Stimulated activated naive CD8-positive, alpha-beta T cell treated with anti-CD3 and anti-CD28 coated beads, Interleukin-15, Interleukin-2, amounts not matched to agents 100 U/mL and 50 U/mL, for 24 hours (primary cell): ENCODE measurements at regions not wholly inside any gene's neighbourhood (a gene's known extent, or its start where the extent isn't known, plus 50 kb on each side); places are given as distances from the start of the nearest gene placed in this dataset.
A peak's percentile ranks its signal among the peaks of the same experiment; 100 is the strongest.
"Not testable (repeated sequence)": the region's sequence is repeated elsewhere in the genome, so short reads cannot be mapped to it uniquely, and the experiment has no call there.

Experiments
- ATAC-seq: fragments of 150-1000 bp; cut with Tn5 transposase; one replicate; pipeline ENCODE4 v1.10.0; 2021
- DNase-seq: peaks from one replicate; pipeline ENCODE4 v3.0.0; 2021

- DNase-seq: peak; percentile 3
- not testable (repeated sequence) for ATAC-seq
Observed at GRCh38 chr4:188738290-188738689, 599.0 kb downstream of the TRIML1 start.

DNA sequence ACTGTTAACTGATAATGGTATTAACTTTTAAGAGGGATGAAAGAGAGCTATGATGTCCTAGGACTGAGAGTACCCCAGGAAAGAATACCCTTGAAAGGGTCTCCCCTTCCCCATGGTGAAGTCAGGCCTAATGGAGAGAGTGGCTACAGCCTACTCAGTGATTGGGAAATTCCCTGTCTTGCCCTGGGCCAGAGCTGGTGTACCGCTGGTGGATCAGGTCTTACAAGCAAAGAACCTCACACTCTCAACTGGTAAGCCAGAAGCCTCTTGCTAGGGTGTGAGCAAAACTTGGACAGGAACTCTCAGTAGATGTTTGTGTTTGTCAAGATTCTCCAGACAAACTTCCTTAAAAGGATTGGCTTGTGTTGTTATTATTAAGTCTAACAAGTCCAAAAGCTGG lies 600.9 kb downstream of the TRIML1 start:
- DNase-seq, ATAC-seq: not testable (repeated sequence)

GRCh38 chr4:188740791-188741190 lies 601.5 kb downstream of the TRIML1 start:
- ATAC-seq: peak; percentile 36

GRCh38 chr4:188754372-188755002 lies 615.2 kb downstream of the TRIML1 start:
- ATAC-seq: no peak
- DNase-seq: no peak

More at GRCh38 chr4:188740791-188741190, 601.5 kb downstream of the TRIML1 start:
- DNase-seq: not testable (repeated sequence)

GRCh38 chr4:188767496-188767895 lies 628.3 kb downstream of the TRIML1 start:
- ATAC-seq (no peak), DNase-seq (no peak)

DNA sequence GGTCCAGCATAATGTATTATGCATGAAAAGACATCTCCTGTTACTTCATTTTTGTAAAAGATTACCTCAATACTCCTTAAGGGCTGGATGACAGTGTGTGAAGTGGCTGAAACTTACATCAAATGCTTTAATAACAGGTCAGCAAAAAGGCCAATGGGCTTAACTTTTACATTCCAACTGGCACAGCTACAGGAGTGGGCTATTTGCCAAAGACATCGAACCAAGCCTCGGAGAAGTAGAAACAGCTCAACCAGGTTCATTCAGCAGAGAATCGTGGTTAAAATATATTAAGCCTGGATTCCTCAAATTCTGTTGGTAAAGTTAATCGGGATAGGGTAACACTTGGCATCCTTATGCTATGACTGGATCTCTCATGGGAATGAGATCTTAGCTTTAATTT lies 639.7 kb downstream of the TRIML1 start:
- DNase-seq: no peak
- ATAC-seq: no peak

DNA sequence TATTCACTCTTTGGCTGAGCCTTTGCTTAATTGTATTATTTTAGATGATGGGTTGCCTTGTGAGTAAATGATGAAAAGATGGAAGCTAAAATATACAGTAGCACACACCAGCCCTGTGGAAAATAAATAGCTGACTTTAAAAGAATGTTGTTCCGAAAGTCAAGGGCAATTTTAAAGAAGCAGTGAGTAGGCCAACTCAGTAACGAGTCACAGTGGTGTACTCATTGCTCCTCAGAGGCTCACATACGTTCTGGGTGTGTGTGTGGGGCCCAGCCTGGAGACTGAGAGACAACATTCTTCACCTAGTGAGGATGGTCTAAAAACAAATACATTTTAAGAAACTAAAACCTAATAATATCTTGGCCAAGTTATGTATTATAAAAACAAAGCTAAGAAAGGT lies 640.3 kb downstream of the TRIML1 start:
- no peak for DNase-seq
- no peak for ATAC-seq

- DNase-seq: no peak
- no peak for ATAC-seq
Observed at GRCh38 chr4:188780028-188780427, 640.8 kb downstream of the TRIML1 start.

GRCh38 chr4:188780686-188781085 lies 641.4 kb downstream of the TRIML1 start:
- ATAC-seq (no peak), DNase-seq (no peak)

DNA sequence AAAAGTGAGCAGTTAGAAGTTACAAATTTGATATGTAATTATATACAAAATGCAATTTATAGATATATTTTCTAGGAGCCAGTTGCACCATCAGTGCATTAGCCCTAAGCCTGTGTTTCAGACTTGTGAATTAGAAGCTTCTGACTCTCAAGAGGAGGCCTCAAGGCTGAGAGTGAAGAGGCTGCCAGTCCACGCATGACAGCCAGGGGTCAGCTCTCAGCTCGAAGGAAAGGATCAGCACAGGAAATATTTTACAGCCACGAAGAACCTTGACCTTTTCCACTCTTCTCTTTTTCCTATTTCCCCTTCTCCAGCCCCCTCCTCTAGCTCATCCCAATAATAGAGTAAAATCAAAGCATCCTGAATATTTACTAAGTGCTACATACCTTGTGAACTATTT lies 642.4 kb downstream of the TRIML1 start:
- no peak for ATAC-seq
- DNase-seq: no peak

DNA sequence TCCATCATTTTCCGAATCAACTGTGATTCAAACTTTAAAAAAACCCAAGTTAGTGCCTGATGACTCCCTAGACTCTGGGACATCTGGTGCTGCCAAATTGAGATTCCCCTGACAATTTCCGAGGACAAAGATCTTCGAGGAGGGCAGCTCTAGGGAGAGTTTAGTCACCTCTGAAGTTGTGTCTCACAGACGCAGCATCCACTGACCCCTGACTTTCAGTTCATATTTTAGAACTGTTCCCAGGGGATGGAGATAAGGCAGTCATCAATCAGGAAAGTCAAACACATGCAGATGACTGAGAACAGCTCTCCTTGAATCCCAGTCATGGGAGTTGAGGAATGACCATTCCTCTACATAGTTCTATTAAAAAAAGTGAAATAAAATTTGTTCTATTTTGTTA lies 643.9 kb downstream of the TRIML1 start:
- ATAC-seq (no peak), DNase-seq (no peak)

- ATAC-seq (no peak), DNase-seq (no peak)
Observed at GRCh38 chr4:188783606-188784160, 644.4 kb downstream of the TRIML1 start.

- not testable (repeated sequence) for DNase-seq, ATAC-seq
Observed at GRCh38 chr4:188796600-188796999, 657.4 kb downstream of the TRIML1 start.

DNA sequence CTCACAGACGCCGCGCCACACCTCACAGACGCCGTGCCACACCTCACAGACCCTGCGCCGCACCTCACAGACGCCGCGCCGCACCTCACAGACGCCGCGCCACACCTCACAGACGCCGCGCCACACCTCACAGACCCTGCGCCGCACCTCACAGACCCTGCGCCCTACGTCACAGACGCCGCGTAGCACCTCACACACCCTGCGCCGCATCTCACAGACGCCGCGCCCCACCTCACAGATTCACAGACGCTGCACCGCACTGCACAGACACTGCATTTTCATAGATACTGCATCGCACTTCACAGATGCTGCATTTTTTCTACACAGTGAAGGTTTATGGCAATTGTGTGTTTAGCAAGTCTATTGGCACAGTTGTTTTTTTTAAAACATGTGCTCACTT lies 657.8 kb downstream of the TRIML1 start:
- not testable (repeated sequence) for ATAC-seq, DNase-seq

- ATAC-seq: no peak
Observed at GRCh38 chr4:188804861-188805260, 665.6 kb downstream of the TRIML1 start.

GRCh38 chr4:188811121-188811520 lies 671.9 kb downstream of the TRIML1 start:
- no peak for DNase-seq
- no peak for ATAC-seq

More at GRCh38 chr4:188804861-188805260, 665.6 kb downstream of the TRIML1 start:
- DNase-seq: no peak

DNA sequence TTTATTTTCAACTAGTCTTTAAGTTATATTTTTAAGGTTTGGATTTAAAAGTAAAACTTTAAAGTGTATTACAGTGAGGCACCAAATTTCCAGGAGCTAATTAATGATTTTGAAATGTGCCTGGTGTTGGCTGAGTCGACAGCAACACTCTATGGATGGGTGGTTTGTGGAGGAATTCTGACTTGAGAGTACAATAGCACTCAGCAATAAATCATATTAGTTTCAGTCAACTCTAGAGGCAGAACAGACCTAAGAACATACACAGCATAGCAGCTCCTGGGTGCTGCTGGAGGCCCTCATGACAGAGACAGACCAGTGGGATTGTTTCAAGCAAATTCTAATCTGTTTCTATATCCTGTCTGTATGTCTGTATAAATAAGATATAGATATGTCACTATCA lies 673.4 kb downstream of the TRIML1 start:
- no peak for DNase-seq
- no peak for ATAC-seq

GRCh38 chr4:188818300-188818699 lies 679.1 kb downstream of the TRIML1 start:
- no peak for DNase-seq
- no peak for ATAC-seq

GRCh38 chr4:188819233-188819632 lies 680.0 kb downstream of the TRIML1 start:
- no peak for ATAC-seq
- DNase-seq: no peak

DNA sequence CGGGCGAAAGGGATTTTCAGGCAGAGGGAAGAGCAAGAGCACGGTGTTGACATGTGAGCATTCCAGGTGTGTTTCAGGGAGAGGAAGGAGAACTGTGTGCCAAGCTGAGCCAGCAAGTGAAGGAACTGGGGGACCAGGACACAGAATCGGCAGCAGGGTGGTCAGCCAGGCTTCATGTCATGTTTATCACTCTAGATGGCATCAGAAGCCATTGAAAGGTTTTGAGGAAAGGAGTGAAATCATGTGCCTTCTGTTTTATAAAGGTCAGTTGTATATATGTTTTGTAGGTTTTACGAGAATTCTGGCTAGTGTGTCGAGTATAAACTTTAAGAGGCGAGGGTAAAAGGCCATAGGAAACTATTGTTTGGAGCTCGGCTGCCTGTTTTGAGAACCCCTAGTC lies 682.3 kb downstream of the TRIML1 start:
- DNase-seq (no peak), ATAC-seq (no peak)

DNA sequence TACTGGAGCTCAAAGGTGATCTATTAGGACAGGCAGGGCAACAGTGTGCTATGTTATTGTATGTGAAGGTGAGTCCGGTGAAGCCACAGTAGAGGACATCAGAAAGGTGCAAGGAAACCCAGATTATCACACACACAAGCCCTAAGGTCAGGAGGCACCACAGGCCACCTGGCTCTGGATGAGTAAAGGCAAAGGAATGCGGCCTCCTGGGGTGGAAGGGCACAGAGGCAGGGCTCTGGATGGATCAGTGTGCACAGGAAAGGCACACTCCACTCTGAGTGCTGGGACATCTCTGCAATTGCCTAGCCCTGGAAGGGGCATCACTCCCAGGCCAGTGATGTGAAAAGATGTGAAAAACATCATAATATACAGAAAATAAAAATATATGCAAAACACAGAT lies 683.5 kb downstream of the TRIML1 start:
- DNase-seq (no peak), ATAC-seq (no peak)

DNA sequence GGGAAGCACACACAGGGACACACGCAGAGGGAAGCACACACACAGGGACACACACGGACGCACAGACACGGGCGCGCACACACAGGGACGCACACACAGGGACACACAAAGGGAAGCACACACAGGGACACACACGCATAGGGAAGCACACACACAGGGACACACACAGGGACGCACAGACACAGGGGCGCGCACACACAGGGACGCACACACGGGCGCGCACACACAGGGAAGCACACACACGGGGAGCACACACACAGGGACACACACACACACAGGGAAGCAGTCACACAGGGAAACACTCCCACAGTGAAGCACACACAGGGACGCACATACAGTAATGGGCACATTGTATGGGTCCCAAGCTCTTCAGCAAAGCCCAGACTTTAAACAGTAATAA lies 685.3 kb downstream of the TRIML1 start:
- ATAC-seq: no peak
- no peak for DNase-seq

- ATAC-seq: no peak
Observed at GRCh38 chr4:188826393-188826792, 687.2 kb downstream of the TRIML1 start.

GRCh38 chr4:188839704-188840103 lies 700.5 kb downstream of the TRIML1 start:
- ATAC-seq: no peak

More at GRCh38 chr4:188826393-188826792, 687.2 kb downstream of the TRIML1 start:
- no peak for DNase-seq

More at GRCh38 chr4:188839704-188840103, 700.5 kb downstream of the TRIML1 start:
- no peak for DNase-seq
